Stimulated activated CD4-positive, alpha-beta T cell treated with anti-CD3 and anti-CD28 coated beads, Interleukin-1b, Interleukin-23, amount 100 ng/mL, for 48 hours (primary cell): ENCODE measurements at regions not wholly inside any gene's neighbourhood (a gene's known extent, or its start where the extent isn't known, plus 50 kb on each side); places are given as distances from the start of the nearest gene placed in this dataset.

Experiments
- DNase-seq: peaks from one replicate; pipeline ENCODE4 v3.0.0-alpha.2; 2020

GRCh38 chr12:13275241-13276085 is 78.9 kb downstream of the EMP1 start:
- no peak for DNase-seq

GRCh38 chr12:13273850-13274249 is 77.3 kb downstream of the EMP1 start:
- no peak for DNase-seq

GRCh38 chr12:13273097-13273496 is 76.6 kb downstream of the EMP1 start:
- DNase-seq: no peak

- no peak for DNase-seq
These were observed 74.3 kb downstream of the EMP1 start for GRCh38 chr12:13270817-13271216.
